ENCODE measurements at regions not wholly inside any gene's neighbourhood (a gene's known extent, or its start where the extent isn't known, plus 50 kb on each side); places are given as distances from the start of the nearest gene placed in this dataset.

DNA sequence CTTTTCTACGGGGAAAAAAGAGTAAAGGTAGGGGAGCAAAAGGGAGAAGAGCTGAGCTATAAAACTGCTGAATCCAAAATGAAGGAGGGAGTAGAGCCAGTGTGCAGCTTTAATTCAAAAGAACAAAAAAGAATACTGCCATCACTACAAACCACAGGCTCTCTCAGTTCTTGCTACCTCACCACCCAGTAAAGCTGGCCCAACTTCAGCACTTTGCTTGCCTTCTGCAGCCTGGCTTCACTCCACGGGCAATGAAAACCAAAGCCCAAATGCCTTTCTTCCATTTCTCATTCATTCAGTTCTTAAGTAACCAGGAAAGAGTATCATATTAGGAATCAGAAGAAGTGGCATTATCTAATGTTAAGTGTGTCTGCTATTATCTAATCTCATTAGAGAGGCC lies 376.8 kb downstream of the BCOR start:
- Histone ChIP-seq H3K27me3 (ENCODE audit: control insufficient read depth, extremely low read depth, insufficient read depth, low read length) (no peaks in the 10 kb centered on the region), H3K9me1 (ENCODE audit: control insufficient read depth, extremely low read depth, insufficient read depth, low read length) (no peaks in the 10 kb centered on the region), H3K27ac (ENCODE audit: control insufficient read depth, insufficient read depth, low read length) (no peak overlapping the region), H3K9ac (ENCODE audit: control insufficient read depth, extremely low read depth, insufficient read depth, low read length) (no peak overlapping the region), H3K36me3 (ENCODE audit: control insufficient read depth in 2 of 2, extremely low read depth in 1 of 2, insufficient read depth in 2 of 2, low read length in 2 of 2) (no peaks in the 10 kb centered on the region), H3K4me3 (ENCODE audit: control insufficient read depth in 2 of 3, extremely low read depth in 1 of 3, insufficient read depth in 2 of 3, low read depth in 1 of 3, low read length in 3 of 3) (no peak overlapping the region), H4K20me1 (ENCODE audit: control insufficient read depth, extremely low read depth, insufficient read depth, low read length) (no peaks in the 10 kb centered on the region), H3K4me2 (ENCODE audit: control insufficient read depth, extremely low read depth, insufficient read depth, low read depth, low read length) (no peak overlapping the region), H3K4me1 (ENCODE audit: control insufficient read depth, extremely low read depth, insufficient read depth, low read length) (peaks cover 5% of the 10 kb centered on the region), H2AFZ (ENCODE audit: control insufficient read depth, low read length) (no peak overlapping the region), H3K79me2 (ENCODE audit: control insufficient read depth, insufficient read depth, low read length) (no peaks in the 10 kb centered on the region), H3K9me3 (ENCODE audit: control insufficient read depth, low read depth, low read length) (no peaks in the 10 kb centered on the region)
- FAIRE-seq (no peak), DNase-seq (ENCODE audit: low read depth, low spot score) (no peak)
- dilution Hi-C loops (cut with MboI; ENCODE audit: extremely low pct_ligation_motif_present, low sequenced_read_pairs), result no loop called here
- TF ChIP-seq EZH2 (IDR thresholded peaks at IDR 0.05; ENCODE audit: low read length), result no peak

DNA sequence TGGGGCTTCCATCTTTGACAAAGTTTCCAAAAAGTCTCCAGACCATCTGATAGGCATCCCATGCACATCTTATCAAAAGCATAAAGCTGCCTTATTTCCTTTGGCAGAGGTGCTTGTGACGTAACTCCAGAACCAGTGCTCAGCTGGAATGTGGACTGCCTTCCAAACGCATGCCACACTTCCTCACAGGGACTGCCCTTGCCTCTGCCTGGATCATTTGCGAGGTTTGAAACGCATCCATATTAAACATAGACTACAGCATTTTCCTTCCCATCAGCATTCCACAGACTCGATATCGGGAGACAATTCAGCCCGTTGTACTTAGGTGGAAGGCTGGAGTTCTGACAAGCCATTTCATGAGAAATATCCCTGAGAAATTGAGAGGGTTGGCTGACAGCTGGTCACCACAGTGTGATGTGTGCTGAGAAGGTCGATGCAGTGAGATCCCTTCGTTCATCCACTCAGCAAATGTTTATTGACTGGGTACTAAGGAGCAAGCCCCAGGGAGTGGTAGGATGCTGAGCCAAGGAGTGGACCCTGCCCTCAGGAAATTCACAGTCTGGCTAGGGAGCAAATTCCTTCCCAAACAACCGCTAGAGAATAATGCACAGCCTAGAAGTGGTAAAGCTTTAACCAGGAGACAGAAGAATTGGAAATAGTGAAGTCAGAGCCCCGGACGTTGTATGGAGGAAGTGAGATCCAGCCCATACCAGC lies 376.0 kb downstream of the BCOR start:
- no peak overlapping the region for H2AFZ ChIP-seq (ENCODE audit: control insufficient read depth, low read length)
- no peak for FAIRE-seq
- H3K4me1 ChIP-seq (ENCODE audit: control insufficient read depth, extremely low read depth, insufficient read depth, low read length), result peaks cover 5% of the 10 kb centered on the region
- H4K20me1 ChIP-seq (ENCODE audit: control insufficient read depth, extremely low read depth, insufficient read depth, low read length), result no peaks in the 10 kb centered on the region
- dilution Hi-C loops (cut with MboI; ENCODE audit: extremely low pct_ligation_motif_present, low sequenced_read_pairs), result no loop called here
- H3K27ac ChIP-seq (ENCODE audit: control insufficient read depth, insufficient read depth, low read length), result no peak overlapping the region
- no peak overlapping the region for H3K4me2 ChIP-seq (ENCODE audit: control insufficient read depth, extremely low read depth, insufficient read depth, low read depth, low read length)
- no peaks in the 10 kb centered on the region for H3K36me3 ChIP-seq (ENCODE audit: control insufficient read depth in 2 of 2, extremely low read depth in 1 of 2, insufficient read depth in 2 of 2, low read length in 2 of 2)
- no peak overlapping the region for H3K4me3 ChIP-seq (ENCODE audit: control insufficient read depth in 2 of 3, extremely low read depth in 1 of 3, insufficient read depth in 2 of 3, low read depth in 1 of 3, low read length in 3 of 3)
- H3K27me3 ChIP-seq (ENCODE audit: control insufficient read depth, extremely low read depth, insufficient read depth, low read length), result no peaks in the 10 kb centered on the region
- H3K79me2 ChIP-seq (ENCODE audit: control insufficient read depth, insufficient read depth, low read length), result no peaks in the 10 kb centered on the region
- no peak overlapping the region for H3K9ac ChIP-seq (ENCODE audit: control insufficient read depth, extremely low read depth, insufficient read depth, low read length)
- TF ChIP-seq CTCF (optimal IDR thresholded peaks at IDR 0.05 in 1 of 3, IDR thresholded peaks at IDR 0.05 in 1 of 3, conservative IDR thresholded peaks at IDR 0.05 in 1 of 3; ENCODE audit: extremely low read depth in 1 of 3, insufficient read depth in 2 of 3, low read length in 3 of 3) (no peak), EZH2 (IDR thresholded peaks at IDR 0.05; ENCODE audit: low read length) (no peak)
- no peaks in the 10 kb centered on the region for H3K9me3 ChIP-seq (ENCODE audit: control insufficient read depth, low read depth, low read length)
- no peaks in the 10 kb centered on the region for H3K9me1 ChIP-seq (ENCODE audit: control insufficient read depth, extremely low read depth, insufficient read depth, low read length)
- no peak for DNase-seq (ENCODE audit: low read depth, low spot score)

DNA sequence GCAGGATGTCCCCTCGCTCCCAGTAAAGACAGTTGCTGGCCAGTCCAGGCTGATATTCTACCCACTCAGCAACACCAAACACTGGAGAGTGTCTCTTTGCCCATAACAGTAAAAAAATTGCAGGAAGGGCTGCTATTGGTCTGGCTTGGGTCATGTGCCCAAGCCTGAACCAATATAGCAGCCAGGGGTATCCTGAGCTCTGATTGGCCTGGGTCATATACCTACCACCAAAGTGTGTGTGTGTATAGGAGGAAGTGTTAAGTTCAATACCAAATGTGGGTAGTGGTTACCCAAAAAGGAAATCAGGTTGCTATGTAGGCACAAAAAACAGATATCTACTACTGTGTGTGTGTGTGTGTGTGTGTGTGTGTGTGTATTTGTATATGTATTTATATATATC lies 373.2 kb downstream of the BCOR start:
- Histone ChIP-seq H3K36me3 (ENCODE audit: control insufficient read depth in 2 of 2, extremely low read depth in 1 of 2, insufficient read depth in 2 of 2, low read length in 2 of 2) (no peaks in the 10 kb centered on the region), H3K4me2 (ENCODE audit: control insufficient read depth, extremely low read depth, insufficient read depth, low read depth, low read length) (no peak overlapping the region), H3K79me2 (ENCODE audit: control insufficient read depth, insufficient read depth, low read length) (no peaks in the 10 kb centered on the region), H4K20me1 (ENCODE audit: control insufficient read depth, extremely low read depth, insufficient read depth, low read length) (no peaks in the 10 kb centered on the region), H3K9ac (ENCODE audit: control insufficient read depth, extremely low read depth, insufficient read depth, low read length) (no peak overlapping the region), H3K9me1 (ENCODE audit: control insufficient read depth, extremely low read depth, insufficient read depth, low read length) (no peaks in the 10 kb centered on the region), H3K4me3 (ENCODE audit: control insufficient read depth in 2 of 3, extremely low read depth in 1 of 3, insufficient read depth in 2 of 3, low read depth in 1 of 3, low read length in 3 of 3) (no peak overlapping the region), H3K9me3 (ENCODE audit: control insufficient read depth, low read depth, low read length) (no peaks in the 10 kb centered on the region), H2AFZ (ENCODE audit: control insufficient read depth, low read length) (no peak overlapping the region), H3K4me1 (ENCODE audit: control insufficient read depth, extremely low read depth, insufficient read depth, low read length) (no peaks in the 10 kb centered on the region), H3K27ac (ENCODE audit: control insufficient read depth, insufficient read depth, low read length) (no peak overlapping the region), H3K27me3 (ENCODE audit: control insufficient read depth, extremely low read depth, insufficient read depth, low read length) (no peaks in the 10 kb centered on the region)
- no peak for TF ChIP-seq CTCF (optimal IDR thresholded peaks at IDR 0.05 in 1 of 3, IDR thresholded peaks at IDR 0.05 in 1 of 3, conservative IDR thresholded peaks at IDR 0.05 in 1 of 3; ENCODE audit: extremely low read depth in 1 of 3, insufficient read depth in 2 of 3, low read length in 3 of 3)
- no peak for TF ChIP-seq EZH2 (IDR thresholded peaks at IDR 0.05; ENCODE audit: low read length)
- FAIRE-seq, result no peak
- DNase-seq (ENCODE audit: low read depth, low spot score), result no peak
- dilution Hi-C loops (cut with MboI; ENCODE audit: extremely low pct_ligation_motif_present, low sequenced_read_pairs), result no loop called here

Data from keratinocyte (primary cell).